BJ (cell line): ENCODE measurements at regions not wholly inside any gene's neighbourhood (a gene's known extent, or its start where the extent isn't known, plus 50 kb on each side); places are given as distances from the start of the nearest gene placed in this dataset.
"Not testable (repeated sequence)": the region's sequence is repeated elsewhere in the genome, so short reads cannot be mapped to it uniquely, and the experiment has no call there.

Source experiments
- CTCF ChIA-PET: fragments of 350-600 bp; formaldehyde crosslinking; extraction: SDS; loops from one replicate; lab custom pipeline; 2021; ENCODE audit warnings: antibody characterized with exemption, inconsistent platforms; lab: Yijun Ruan, JAX
- POLR2A ChIA-PET: fragments of 300-600 bp; sonication (Branson Sonifier 250); formaldehyde crosslinking; extraction: SDS; loops from one replicate; lab custom pipeline; 2021; ENCODE audit warnings: antibody characterized with exemption; lab: Charles Lee
- DNase-seq: peaks from one replicate; pipeline ENCODE4 v3.0.0-alpha.2; 2011; ENCODE audit warnings: low read depth
- H3K27me3 ChIP-seq: 2 replicates; pipeline ENCODE4 v1.6.0; 2011; ENCODE audit warnings: low read length; ENCODE audit not compliant: control insufficient read depth, insufficient read depth
- H3K36me3 ChIP-seq: 2 replicates; pipeline ENCODE4 v1.5.1; 2011; ENCODE audit warnings: low read length; ENCODE audit not compliant: control insufficient read depth, insufficient read depth
- H3K4me3 ChIP-seq: 2 replicates; pipeline ENCODE4 v1.5.1; 2011; ENCODE audit warnings: low read depth, mild to moderate bottlenecking, control low read depth, low read length
- CTCF ChIP-seq: IDR thresholded peaks from 2 replicates; pipeline ENCODE4 v1.5.1; 2011; ENCODE audit warnings: low read depth, mild to moderate bottlenecking, control low read depth, inconsistent platforms, low read length, moderate library complexity; ENCODE audit not compliant: insufficient read depth

DNA sequence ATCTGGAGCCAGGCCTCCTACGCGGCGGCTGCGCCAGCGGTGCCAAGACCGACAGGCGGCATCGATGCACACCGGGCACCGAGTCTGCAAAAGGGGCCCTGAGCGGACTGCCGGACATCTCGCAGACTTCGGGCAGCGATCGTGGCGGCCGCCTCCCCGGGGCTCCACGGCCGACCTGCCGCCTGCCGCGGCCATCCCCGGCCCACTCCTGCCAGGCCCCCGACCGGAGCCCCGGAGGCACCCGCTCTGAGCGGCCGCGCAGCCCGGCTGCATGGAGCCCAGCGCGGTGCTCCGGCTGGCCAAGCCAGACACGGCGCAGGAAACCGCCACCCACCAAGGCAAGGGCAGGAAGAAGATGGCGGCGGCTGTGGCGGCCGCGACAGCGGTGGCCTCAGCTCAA lies 154.2 kb upstream of the KCTD7 start:
- H3K36me3 ChIP-seq, result no peaks in the 10 kb centered on the region
- H3K4me3 ChIP-seq, result no peak overlapping the region
- CTCF ChIA-PET, result no interaction called here
- TF ChIP-seq CTCF, result no peak
- no peak for DNase-seq
- POLR2A ChIA-PET, result no interaction called here
- no peaks in the 10 kb centered on the region for H3K27me3 ChIP-seq

- CTCF ChIA-PET, result interaction anchor here (0.6 kb wide), 1 partner anchor 13 kb away, joined by 3 read pairs; no protein-coding TSS in a partner anchor
- H3K36me3 ChIP-seq, H3K27me3 ChIP-seq, DNase-seq, H3K4me3 ChIP-seq, POLR2A ChIA-PET: not testable (repeated sequence)
These were observed 152.6 kb upstream of the KCTD7 start for GRCh38 chr7:66476056-66476455.

DNA sequence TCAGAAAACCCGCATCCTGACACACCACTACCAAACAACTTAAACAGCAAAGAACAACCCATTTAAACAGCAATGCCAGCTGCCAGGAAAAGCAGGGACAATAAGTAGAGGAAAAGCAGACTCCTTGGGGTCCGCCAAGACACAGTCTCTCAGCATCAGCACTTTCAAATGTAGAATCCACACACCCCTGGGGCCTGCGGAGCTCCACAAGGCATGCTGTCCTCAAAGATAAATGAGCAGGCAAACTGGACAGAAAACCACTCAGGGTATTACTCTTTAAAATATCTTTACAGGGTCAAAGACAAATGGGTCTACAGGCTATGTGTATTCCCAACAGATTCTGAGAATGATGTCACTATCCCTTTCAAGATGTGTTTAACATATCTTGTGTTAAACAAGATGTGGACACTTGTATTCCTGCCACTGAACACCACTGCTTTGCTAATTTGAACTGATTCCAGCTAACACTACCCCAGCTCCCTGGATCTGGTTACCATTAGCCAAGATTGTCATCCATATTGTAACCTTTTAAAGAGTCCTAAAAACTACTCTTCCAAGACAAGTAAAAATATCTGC lies 150.8 kb upstream of the KCTD7 start:
- CTCF ChIA-PET, H3K27me3 ChIP-seq, DNase-seq, POLR2A ChIA-PET, H3K4me3 ChIP-seq, H3K36me3 ChIP-seq: not testable (repeated sequence)

- H3K36me3 ChIP-seq, DNase-seq, POLR2A ChIA-PET, CTCF ChIA-PET, H3K4me3 ChIP-seq, H3K27me3 ChIP-seq: not testable (repeated sequence)
These were observed 147.5 kb upstream of the KCTD7 start for GRCh38 chr7:66481229-66481628.

DNA sequence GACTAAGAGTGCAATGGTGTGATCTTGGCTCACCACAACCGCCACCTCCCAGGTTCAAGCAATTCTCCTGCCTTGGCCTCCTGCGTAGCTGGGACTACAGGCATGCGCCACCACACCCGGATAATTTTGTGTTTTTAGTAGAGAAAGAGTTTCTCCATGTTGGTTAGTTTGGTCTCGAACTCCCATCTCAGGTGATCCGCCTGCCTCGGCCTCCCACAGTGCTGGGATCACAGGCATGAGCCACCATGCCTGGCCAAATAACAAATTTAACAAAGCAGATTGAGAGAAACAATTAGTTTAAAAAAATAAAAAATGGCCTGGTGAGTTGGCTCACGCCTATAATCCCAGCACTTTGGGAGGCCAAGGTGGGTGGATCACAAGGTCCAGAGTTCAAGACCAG lies 139.6 kb upstream of the KCTD7 start:
- H3K27me3 ChIP-seq, H3K36me3 ChIP-seq, H3K4me3 ChIP-seq, DNase-seq, POLR2A ChIA-PET: not testable (repeated sequence)
- CTCF ChIA-PET, result interaction anchor here (0.6 kb wide), 1 partner anchor 13 kb away, joined by 3 read pairs; no protein-coding TSS in a partner anchor

DNA sequence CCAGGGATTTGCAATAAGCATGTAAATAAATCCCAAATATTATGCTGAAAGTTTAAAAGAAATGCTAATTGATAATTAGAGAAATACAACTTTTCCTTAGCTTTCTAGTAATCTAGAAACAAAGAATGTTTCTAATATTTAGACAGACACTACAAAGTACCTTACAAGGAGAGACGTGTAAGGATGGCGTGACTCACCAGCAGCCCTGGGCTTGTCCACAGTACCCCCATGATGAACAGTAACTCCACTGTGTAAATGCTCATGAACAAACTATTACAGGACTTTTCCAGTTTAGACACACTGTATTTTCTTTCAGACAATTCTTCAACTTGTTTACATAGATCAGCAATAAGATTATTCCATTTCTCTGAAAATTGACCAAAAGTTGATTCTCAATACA lies 138.9 kb upstream of the KCTD7 start:
- H3K4me3 ChIP-seq, DNase-seq, POLR2A ChIA-PET, H3K27me3 ChIP-seq, H3K36me3 ChIP-seq: not testable (repeated sequence)
- CTCF ChIA-PET, result interaction anchor here (0.7 kb wide), 1 partner anchor 366 kb away, joined by 3 read pairs; no protein-coding TSS in a partner anchor

- POLR2A ChIA-PET, H3K4me3 ChIP-seq, DNase-seq, H3K27me3 ChIP-seq, H3K36me3 ChIP-seq: not testable (repeated sequence)
- CTCF ChIA-PET, result interaction anchor here (0.7 kb wide), 1 partner anchor 66 kb away, joined by 3 read pairs; no protein-coding TSS in a partner anchor
These were observed 137.7 kb upstream of the KCTD7 start for GRCh38 chr7:66490979-66491378.

DNA sequence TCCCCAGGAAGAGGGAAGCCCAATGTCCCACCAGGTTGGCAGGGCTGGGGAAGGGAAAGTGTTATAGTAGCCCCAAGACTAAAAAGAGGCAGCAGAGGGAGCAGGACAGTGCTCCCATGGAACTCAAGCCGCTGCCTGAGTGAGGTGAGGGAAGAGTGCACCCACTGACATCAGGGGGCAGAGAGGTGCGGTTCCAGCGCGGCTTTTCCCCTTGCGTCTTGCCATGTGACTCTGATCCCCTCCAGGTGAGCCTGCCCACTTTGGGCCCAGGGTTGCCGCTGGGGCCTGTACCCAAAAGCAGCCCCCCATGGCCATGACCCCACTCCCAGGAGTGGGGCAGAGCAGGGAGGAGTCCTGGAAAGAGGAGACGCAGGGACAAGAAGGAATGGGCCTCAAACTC lies 136.3 kb upstream of the KCTD7 start:
- DNase-seq, H3K27me3 ChIP-seq, H3K36me3 ChIP-seq, POLR2A ChIA-PET: not testable (repeated sequence)
- CTCF ChIA-PET, result interaction anchor here (0.9 kb wide), 1 partner anchor 352 kb away, joined by 4 read pairs; no protein-coding TSS in a partner anchor
- H3K4me3 ChIP-seq, result peak overlapping the region; percentile 65
